Trophoblast cell (in vitro differentiated cells and primary cell): ENCODE measurements at regions not wholly inside any gene's neighbourhood (a gene's known extent, or its start where the extent isn't known, plus 50 kb on each side); places are given as distances from the start of the nearest gene placed in this dataset.

Experiments used
- DNase-seq, 2 donors: peaks; one replicate each; pipeline ENCODE4 v3.0.0-alpha.2; 2016
- H2AFZ ChIP-seq: 2 replicates; pipeline ENCODE4 v1.6.1; 2013; ENCODE audit warnings: low read length, moderate library complexity, mild to moderate bottlenecking; ENCODE audit not compliant: insufficient read depth, poor library complexity
- H2AK5ac ChIP-seq: 2 replicates; pipeline ENCODE4 v1.6.1; 2013; ENCODE audit warnings: mild to moderate bottlenecking, low read length
- H2BK120ac ChIP-seq: 2 replicates; pipeline ENCODE4 v1.6.1; 2013; ENCODE audit warnings: low read length, mild to moderate bottlenecking, moderate library complexity; ENCODE audit not compliant: insufficient read depth, poor library complexity
- H2BK12ac ChIP-seq: 2 replicates; pipeline ENCODE4 v1.6.1; 2013; ENCODE audit warnings: mild to moderate bottlenecking, low read length, moderate library complexity
- H2BK5ac ChIP-seq: 2 replicates; pipeline ENCODE4 v1.6.1; 2013; ENCODE audit warnings: low read length, low read depth, moderate library complexity, mild to moderate bottlenecking; ENCODE audit not compliant: poor library complexity
- H3K14ac ChIP-seq: 2 replicates; pipeline ENCODE4 v1.6.1; 2013; ENCODE audit warnings: mild to moderate bottlenecking, low read length
- H3K18ac ChIP-seq: 2 replicates; pipeline ENCODE4 v1.6.1; 2013; ENCODE audit warnings: mild to moderate bottlenecking, low read length
- H3K23ac ChIP-seq: 2 replicates; pipeline ENCODE4 v1.6.1; 2013; ENCODE audit warnings: low read length
- H3K27ac ChIP-seq: 2 replicates; pipeline ENCODE4 v1.5.1; 2013; ENCODE audit warnings: low read depth, mild to moderate bottlenecking, inconsistent platforms, low read length, moderate library complexity
- H3K27me3 ChIP-seq: 2 replicates; pipeline ENCODE4 v1.6.1; 2013; ENCODE audit warnings: inconsistent platforms, mild to moderate bottlenecking, low read length, moderate library complexity; ENCODE audit not compliant: insufficient read depth
- H3K36me3 ChIP-seq, 2 experiments: 1 replicate in 1 of 2; 2 replicates in 1 of 2; pipeline ENCODE4 v1.6.1; 2013; ENCODE audit warnings: low read length in 2 of 2, mild to moderate bottlenecking in 2 of 2, moderate library complexity in 1 of 2; ENCODE audit not compliant: insufficient read depth in 2 of 2, control insufficient read depth in 1 of 2
- H3K4ac ChIP-seq: 2 replicates; pipeline ENCODE4 v1.6.1; 2013; ENCODE audit warnings: low read depth, mild to moderate bottlenecking, low read length, moderate library complexity
- H3K4me1 ChIP-seq, 2 experiments: 1 replicate in 1 of 2; 2 replicates in 1 of 2; pipeline ENCODE4 v1.6.1; 2013; ENCODE audit warnings: low read length in 2 of 2, mild to moderate bottlenecking in 2 of 2, moderate library complexity in 1 of 2; ENCODE audit not compliant: insufficient read depth in 2 of 2, control insufficient read depth in 1 of 2
- H3K4me2 ChIP-seq: 2 replicates; pipeline ENCODE4 v1.6.1; 2013; ENCODE audit warnings: inconsistent platforms, mild to moderate bottlenecking, low read length, moderate library complexity
- H3K4me3 ChIP-seq: 2 replicates; pipeline ENCODE4 v1.5.1; 2013; ENCODE audit warnings: mild to moderate bottlenecking, low read depth, low read length, inconsistent platforms
- H3K79me1 ChIP-seq: one replicate; pipeline ENCODE4 v1.6.1; 2013; ENCODE audit warnings: low read length
- H3K79me2 ChIP-seq: 2 replicates; pipeline ENCODE4 v1.6.1; 2013; ENCODE audit warnings: low read length, mild to moderate bottlenecking; ENCODE audit not compliant: control insufficient read depth, insufficient read depth, poor library complexity
- H3K9ac ChIP-seq: 2 replicates; pipeline ENCODE4 v1.6.1; 2013; ENCODE audit warnings: mild to moderate bottlenecking, low read length
- H3K9me3 ChIP-seq: 2 replicates; pipeline ENCODE4 v1.6.1; 2013; ENCODE audit warnings: low read depth, mild to moderate bottlenecking, control low read depth, inconsistent platforms, low read length; ENCODE audit not compliant: insufficient read depth
- H4K12ac ChIP-seq: 2 replicates; pipeline ENCODE4 v1.6.1; 2013; ENCODE audit warnings: low read depth, mild to moderate bottlenecking, low read length, moderate library complexity
- H4K8ac ChIP-seq: 2 replicates; pipeline ENCODE4 v1.6.1; 2013; ENCODE audit warnings: low read depth, mild to moderate bottlenecking, low read length, moderate library complexity
- H4K91ac ChIP-seq: one replicate; pipeline ENCODE4 v1.6.1; 2013; ENCODE audit warnings: low read depth, mild to moderate bottlenecking, low read length, moderate library complexity
- WGBS: extraction: QIAGEN DNeasy Blood & Tissue Kit; methylation state at CpG from one replicate; pipeline ENCODE4 v1.1.7; 2013; ENCODE audit warnings: missing lambda C conversion rate; ENCODE audit not compliant: insufficient read length, insufficient coverage; ENCODE audit errors: extremely low coverage; 5-methylcytosine and 5-hydroxymethylcytosine counted together

GRCh38 chr5:39624890-39625289 is 200.1 kb upstream of the DAB2 start:
- no peak overlapping the region for H3K4me3 ChIP-seq

GRCh38 chr5:39624268-39624886 is 199.6 kb upstream of the DAB2 start:
- Histone ChIP-seq H2AK5ac (no peak overlapping the region), H3K9ac (no peak overlapping the region), H3K79me1 (peaks cover 6% of the 10 kb centered on the region)

More at GRCh38 chr5:39624890-39625289, 200.1 kb upstream of the DAB2 start:
- no peak for DNase-seq
- no peak overlapping the region for H2AK5ac ChIP-seq
- H3K79me2 ChIP-seq = no peaks in the 10 kb centered on the region
- H3K4ac ChIP-seq = no peak overlapping the region
- H3K27ac ChIP-seq = no peak overlapping the region
- H3K18ac ChIP-seq = no peak overlapping the region
- no peak overlapping the region for H3K4me2 ChIP-seq
- H2BK5ac ChIP-seq = no peak overlapping the region
- H4K91ac ChIP-seq = no peak overlapping the region
- no peak overlapping the region for H2BK12ac ChIP-seq
- no peaks in the 10 kb centered on the region for H3K9me3 ChIP-seq
- no peak overlapping the region for H3K14ac ChIP-seq
- H3K27me3 ChIP-seq = no peaks in the 10 kb centered on the region
- no peaks in the 10 kb centered on the region for H3K36me3 ChIP-seq
- H2BK120ac ChIP-seq = no peak overlapping the region
- H3K79me1 ChIP-seq = peaks cover 6% of the 10 kb centered on the region
- no CpG with 5 or more reads among the region's 2 CpGs for WGBS
- no peak overlapping the region for H4K8ac ChIP-seq
- H4K12ac ChIP-seq = no peak overlapping the region
- peaks cover 2% of the 10 kb centered on the region in 2 experiments for H3K4me1 ChIP-seq
- no peak overlapping the region for H3K9ac ChIP-seq
- no peak overlapping the region for H3K23ac ChIP-seq
- H2AFZ ChIP-seq = no peak overlapping the region

GRCh38 chr5:39623291-39623865 is 198.6 kb upstream of the DAB2 start:
- Histone ChIP-seq H3K23ac (no peak overlapping the region), H3K9me3 (peaks cover 2% of the 10 kb centered on the region), H2AFZ (no peak overlapping the region), H3K4me1 (peaks cover 2% of the 10 kb centered on the region in 2 experiments), H2BK5ac (peak overlapping the region; percentile 18), H3K14ac (no peak overlapping the region), H3K79me1 (peaks cover 4% of the 10 kb centered on the region), H4K91ac (peak overlapping the region; percentile 22), H3K9ac (no peak overlapping the region), H3K4me3 (no peak overlapping the region), H3K18ac (no peak overlapping the region), H2BK120ac (peak overlapping the region; percentile 39), H3K27me3 (no peaks in the 10 kb centered on the region), H2AK5ac (no peak overlapping the region), H4K8ac (no peak overlapping the region), H3K27ac (no peak overlapping the region), H3K36me3 (no peaks in the 10 kb centered on the region), H3K79me2 (no peaks in the 10 kb centered on the region), H4K12ac (no peak overlapping the region), H2BK12ac (peak overlapping the region; percentile 82), H3K4ac (no peak overlapping the region), H3K4me2 (no peak overlapping the region)
- no CpG with 5 or more reads among the region's 5 CpGs for whole genome bisulfite sequencing
- no peak for DNase-seq

More at GRCh38 chr5:39624268-39624886, 199.6 kb upstream of the DAB2 start:
- Histone ChIP-seq H3K4me2 (no peak overlapping the region), H3K36me3 (no peaks in the 10 kb centered on the region), H3K4me1 (peaks cover 2% of the 10 kb centered on the region in 2 experiments), H3K27me3 (no peaks in the 10 kb centered on the region), H3K4ac (no peak overlapping the region), H4K91ac (no peak overlapping the region), H2BK5ac (no peak overlapping the region), H3K27ac (peak overlapping the region; percentile 90), H2AFZ (no peak overlapping the region), H4K12ac (no peak overlapping the region), H3K79me2 (no peaks in the 10 kb centered on the region), H2BK12ac (no peak overlapping the region), H4K8ac (no peak overlapping the region), H3K4me3 (no peak overlapping the region), H2BK120ac (no peak overlapping the region), H3K14ac (no peak overlapping the region), H3K9me3 (peaks cover 1% of the 10 kb centered on the region), H3K23ac (no peak overlapping the region), H3K18ac (no peak overlapping the region)
- no CpG with 5 or more reads among the region's 1 CpG for WGBS
- DNase-seq = peak; percentile 76 to 86

GRCh38 chr5:39622281-39622680 is 197.5 kb upstream of the DAB2 start:
- peaks cover 2% of the 10 kb centered on the region in 2 experiments for H3K4me1 ChIP-seq
- no peak overlapping the region for H2BK5ac ChIP-seq
- no peaks in the 10 kb centered on the region for H3K27me3 ChIP-seq
- H3K4ac ChIP-seq = no peak overlapping the region
- no peaks in the 10 kb centered on the region for H3K36me3 ChIP-seq
- H4K8ac ChIP-seq = no peak overlapping the region
- DNase-seq = no peak
- H3K27ac ChIP-seq = no peak overlapping the region
- H3K4me2 ChIP-seq = no peak overlapping the region
- no peak overlapping the region for H3K4me3 ChIP-seq
- H3K79me1 ChIP-seq = peaks cover 4% of the 10 kb centered on the region
- peak overlapping the region; percentile 41 for H2BK12ac ChIP-seq
- H3K18ac ChIP-seq = peak overlapping the region; percentile 7
- peak overlapping the region; percentile 6 for H2BK120ac ChIP-seq
- no peak overlapping the region for H3K23ac ChIP-seq
- H4K12ac ChIP-seq = no peak overlapping the region
- H3K14ac ChIP-seq = peak overlapping the region; percentile 55
- peak overlapping the region; percentile 67 for H2AK5ac ChIP-seq
- no peak overlapping the region for H3K9ac ChIP-seq
- peaks cover 2% of the 10 kb centered on the region for H3K9me3 ChIP-seq
- no peaks in the 10 kb centered on the region for H3K79me2 ChIP-seq
- no CpG with 5 or more reads among the region's 6 CpGs for WGBS
- peak overlapping the region; percentile 53 for H4K91ac ChIP-seq
- no peak overlapping the region for H2AFZ ChIP-seq
